B cell (primary cell): ENCODE measurements at regions not wholly inside any gene's neighbourhood (a gene's known extent, or its start where the extent isn't known, plus 50 kb on each side); places are given as distances from the start of the nearest gene placed in this dataset.

Experiments
- ATAC-seq: fragments of 200-7000 bp; cut with Tn5 transposase; one replicate; pipeline ENCODE4 v1.10.0; 2021; ENCODE audit warnings: low read depth, mild to moderate bottlenecking, moderate number of reproducible peaks, moderate library complexity
- CTCF ChIA-PET: fragments of 350-600 bp; sonication (Branson Sonifier 250); formaldehyde crosslinking; loops from one replicate; lab custom pipeline; 2021; ENCODE audit warnings: antibody characterized with exemption, inconsistent platforms; lab: Charles Lee
- POLR2A ChIA-PET: fragments of 350-600 bp; sonication (Branson Sonifier 250); formaldehyde crosslinking; loops from one replicate; lab custom pipeline; 2021; ENCODE audit warnings: antibody characterized with exemption; lab: Charles Lee
- DNase-seq: peaks from one replicate; pipeline ENCODE4 v3.0.0; 2013
- H2AFZ ChIP-seq: 2 replicates; pipeline ENCODE4 v1.6.1; 2012; ENCODE audit warnings: mild to moderate bottlenecking, low read depth, low read length; ENCODE audit not compliant: insufficient read depth, poor library complexity, severe bottlenecking
- H3K27ac ChIP-seq, 2 donors: 1 replicate in 1 of 2; 2 replicates in 1 of 2; pipeline ENCODE4 v1.5.1; 2012 to 2013; ENCODE audit warnings: low read length in 2 of 2, mild to moderate bottlenecking in 2 of 2, moderate library complexity in 1 of 2
- H3K27me3 ChIP-seq, 4 experiments: fragments of 200-600 bp in 1 of 4; sonication (generic) in 1 of 4; replicated peaks in 1 of 4; 1 replicate in 2 of 4; 2 replicates in 2 of 4; pipeline versions ENCODE4 v1.6.1 to v1.7.0; 2013 to 2016; ENCODE audit warnings: low read length in 3 of 4, mild to moderate bottlenecking in 2 of 4, mixed read lengths in 1 of 4, moderate library complexity in 1 of 4; ENCODE audit not compliant: insufficient read depth in 4 of 4, control insufficient read depth in 3 of 4; ENCODE audit errors: control extremely low read depth in 1 of 4
- H3K36me3 ChIP-seq, 2 experiments: replicated peaks in 1 of 2; 1 replicate in 1 of 2; 2 replicates in 1 of 2; pipeline versions ENCODE4 v1.6.1 to v1.7.1; 2013; ENCODE audit warnings: low read length in 1 of 2; ENCODE audit not compliant: insufficient read depth in 2 of 2, control insufficient read depth in 1 of 2; ENCODE audit errors: control extremely low read depth in 1 of 2, extremely low read depth in 1 of 2
- H3K4me1 ChIP-seq, 2 donors: fragments of 200-600 bp in 1 of 2; sonication (generic) in 1 of 2; 1 replicate in 1 of 2; 2 replicates in 1 of 2; pipeline versions ENCODE4 v1.5.1 to v1.6.1; 2013 to 2017; ENCODE audit warnings: low read length in 2 of 2; ENCODE audit not compliant: control insufficient read depth in 2 of 2, insufficient read depth in 2 of 2
- H3K4me2 ChIP-seq: replicated peaks from 2 replicates; pipeline ENCODE3; 2012; ENCODE audit warnings: mild to moderate bottlenecking, low read depth, low read length; ENCODE audit not compliant: poor library complexity, severe bottlenecking
- H3K4me3 ChIP-seq, 5 experiments: fragments of 200-600 bp in 1 of 5; sonication (generic) in 1 of 5; 1 replicate in 3 of 5; 2 replicates in 2 of 5; pipeline versions ENCODE4 v1.5.1 to v1.7.0; 2011 to 2016; ENCODE audit warnings: low read length in 4 of 5, mild to moderate bottlenecking in 4 of 5, low read depth in 2 of 5, control low read depth in 1 of 5, moderate library complexity in 1 of 5; ENCODE audit not compliant: insufficient read depth in 1 of 5; ENCODE audit errors: control extremely low read depth in 1 of 5, extremely low read depth in 1 of 5
- H3K79me2 ChIP-seq: fragments of 200-600 bp; sonication (generic); one replicate; pipeline ENCODE4 v1.6.0; 2016; ENCODE audit warnings: low read length; ENCODE audit not compliant: control insufficient read depth, insufficient read depth
- H3K9ac ChIP-seq: fragments of 200-600 bp; sonication (generic); 2 replicates; pipeline ENCODE4 v1.6.1; 2017; ENCODE audit warnings: mild to moderate bottlenecking, low read length, moderate library complexity
- H3K9me3 ChIP-seq, 3 donors: one replicate each; pipeline versions ENCODE4 v1.6.1 to v1.7.1; 2013; ENCODE audit warnings: low read length in 2 of 3; ENCODE audit not compliant: control insufficient read depth in 2 of 3, insufficient read depth in 1 of 3; ENCODE audit errors: control extremely low read depth in 1 of 3
- H4K20me1 ChIP-seq: 2 replicates; pipeline ENCODE4 v1.6.0; 2012; ENCODE audit warnings: mild to moderate bottlenecking, low read length; ENCODE audit not compliant: insufficient read depth, control insufficient read depth, poor library complexity, severe bottlenecking
- H3K27ac Mint-ChIP-seq: one replicate; pipeline ENCODE4 v1.8.0; 2021; ENCODE audit warnings: mixed read lengths
- H3K27me3 Mint-ChIP-seq: one replicate; pipeline ENCODE4 v1.8.0; 2021; ENCODE audit warnings: mixed read lengths
- H3K4me1 Mint-ChIP-seq: one replicate; pipeline ENCODE4 v1.8.0; 2021; ENCODE audit warnings: mixed read lengths
- H3K4me3 Mint-ChIP-seq: one replicate; pipeline ENCODE4 v1.8.0; 2021; ENCODE audit warnings: mixed read lengths
- H3K9me3 Mint-ChIP-seq: one replicate; pipeline ENCODE4 v1.8.0; 2022; ENCODE audit warnings: mixed read lengths; ENCODE audit not compliant: insufficient read depth
- EZH2 ChIP-seq: IDR thresholded peaks from 2 replicates; pipeline ENCODE4 v1.6.1; 2012; ENCODE audit warnings: borderline replicate concordance, low read depth, mild to moderate bottlenecking, moderate library complexity, low read length; ENCODE audit not compliant: insufficient read depth, poor library complexity, severe bottlenecking
- WGBS: methylation state at CpG from one replicate; pipeline ENCODE4 v1.1.5; 2013; ENCODE audit warnings: missing lambda C conversion rate; ENCODE audit not compliant: insufficient coverage; 5-methylcytosine and 5-hydroxymethylcytosine counted together
- intact Hi-C: fragments of 100-400 bp; cut with micrococcal nuclease; formaldehyde crosslinking; loops from one replicate; pipeline ENCODE4 v1.10.0; 2022
- TF ChIP-seq, protein P1 (sequence below): fragments of 200-600 bp; IDR thresholded peaks from one replicate; pipeline ENCODE4 v1.8.0; 2022; ENCODE audit warnings: antibody characterized with exemption, mild to moderate bottlenecking

GRCh38 chr4:8732681-8733243, 138.9 kb downstream of the HMX1 start:
- ATAC-seq, result no peak
- Histone ChIP-seq H4K20me1 (no peaks in the 10 kb centered on the region), H3K27ac (no peak overlapping the region), H3K36me3 (no peaks in the 10 kb centered on the region), H3K9ac (no peak overlapping the region), H3K4me3 (no peak overlapping the region), H3K79me2 (no peaks in the 10 kb centered on the region), H3K27me3 (no peaks in the 10 kb centered on the region), H3K4me1 (no peaks in the 10 kb centered on the region), H3K9me3 (peaks cover 0 to 45% (median 0%) of the 10 kb centered on the region in 3 donors), H2AFZ (no peak overlapping the region), H3K4me2 (no peak overlapping the region)
- intact Hi-C loops, result no loop called here
- 100% methylated on average over 3 of the region's 5 CpGs for WGBS
- no peaks in the 10 kb centered on the region for H3K9me3 Mint-ChIP-seq
- H3K4me3 Mint-ChIP-seq, result no peak overlapping the region
- CTCF ChIA-PET, result no interaction called here
- no peak for TF ChIP-seq EZH2
- TF ChIP-seq, protein P1, sequence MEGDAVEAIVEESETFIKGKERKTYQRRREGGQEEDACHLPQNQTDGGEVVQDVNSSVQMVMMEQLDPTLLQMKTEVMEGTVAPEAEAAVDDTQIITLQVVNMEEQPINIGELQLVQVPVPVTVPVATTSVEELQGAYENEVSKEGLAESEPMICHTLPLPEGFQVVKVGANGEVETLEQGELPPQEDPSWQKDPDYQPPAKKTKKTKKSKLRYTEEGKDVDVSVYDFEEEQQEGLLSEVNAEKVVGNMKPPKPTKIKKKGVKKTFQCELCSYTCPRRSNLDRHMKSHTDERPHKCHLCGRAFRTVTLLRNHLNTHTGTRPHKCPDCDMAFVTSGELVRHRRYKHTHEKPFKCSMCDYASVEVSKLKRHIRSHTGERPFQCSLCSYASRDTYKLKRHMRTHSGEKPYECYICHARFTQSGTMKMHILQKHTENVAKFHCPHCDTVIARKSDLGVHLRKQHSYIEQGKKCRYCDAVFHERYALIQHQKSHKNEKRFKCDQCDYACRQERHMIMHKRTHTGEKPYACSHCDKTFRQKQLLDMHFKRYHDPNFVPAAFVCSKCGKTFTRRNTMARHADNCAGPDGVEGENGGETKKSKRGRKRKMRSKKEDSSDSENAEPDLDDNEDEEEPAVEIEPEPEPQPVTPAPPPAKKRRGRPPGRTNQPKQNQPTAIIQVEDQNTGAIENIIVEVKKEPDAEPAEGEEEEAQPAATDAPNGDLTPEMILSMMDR, result no peak
- no peaks in the 10 kb centered on the region for H3K4me1 Mint-ChIP-seq
- no peak overlapping the region for H3K27ac Mint-ChIP-seq
- H3K27me3 Mint-ChIP-seq, result no peaks in the 10 kb centered on the region
- POLR2A ChIA-PET, result no interaction called here
- no peak for DNase-seq

DNA sequence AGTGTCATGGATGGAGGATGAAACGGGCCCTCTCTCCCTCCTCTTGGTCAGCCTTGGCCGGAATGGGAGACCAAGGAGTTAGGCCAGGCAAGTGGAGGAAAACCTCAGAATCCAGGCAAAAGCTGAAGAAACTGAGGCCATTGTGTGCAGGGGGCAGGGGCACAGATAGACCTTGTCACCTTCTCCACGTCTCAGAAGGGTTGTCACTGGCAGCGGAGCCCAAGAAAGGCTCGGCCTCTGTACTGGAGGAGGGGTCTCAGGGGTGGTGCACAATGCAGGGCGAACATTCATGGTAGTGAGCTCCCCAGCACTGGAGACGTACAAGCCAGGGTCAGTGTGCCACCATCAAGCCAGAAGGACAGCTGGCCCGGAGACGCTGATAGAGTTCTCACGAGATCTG, 139.5 kb downstream of the CPZ start:
- ATAC-seq, result no peak
- Histone ChIP-seq H3K4me1 (no peaks in the 10 kb centered on the region), H3K36me3 (no peaks in the 10 kb centered on the region), H2AFZ (no peak overlapping the region), H3K4me3 (no peak overlapping the region), H4K20me1 (no peaks in the 10 kb centered on the region), H3K27me3 (no peaks in the 10 kb centered on the region), H3K79me2 (no peaks in the 10 kb centered on the region), H3K27ac (no peak overlapping the region), H3K9ac (no peak overlapping the region), H3K9me3 (peaks cover 0 to 42% (median 0%) of the 10 kb centered on the region in 3 donors), H3K4me2 (no peak overlapping the region)
- CTCF ChIA-PET, result no interaction called here
- Mint-ChIP-seq H3K27me3 (no peaks in the 10 kb centered on the region), H3K4me1 (no peaks in the 10 kb centered on the region), H3K9me3 (no peaks in the 10 kb centered on the region), H3K27ac (no peak overlapping the region), H3K4me3 (no peak overlapping the region)
- intact Hi-C loops, result no loop called here
- WGBS, result 96% methylated on average over 8 of the region's 10 CpGs
- no peak for DNase-seq
- POLR2A ChIA-PET, result no interaction called here
- no peak for TF ChIP-seq EZH2
- TF ChIP-seq, protein P1, result no peak
